K562 (cell line): ENCODE measurements at regions not wholly inside any gene's neighbourhood (a gene's known extent, or its start where the extent isn't known, plus 50 kb on each side); places are given as distances from the start of the nearest gene placed in this dataset.

Experiments used
- ATAC-seq: fragments of 200-7000 bp; cut with Tn5 transposase; 3 replicates; pipeline ENCODE4 v1.9.1; 2020; ENCODE audit warnings: moderate library complexity
- BruUV-seq: library from RNA; stranded (reverse); fragments of 400-500 nt; replicated peaks from 2 replicates; lab custom pipeline; 2021; lab: Mats Ljungman, UMichigan
- CTCF ChIA-PET: fragments of 300-600 bp; formaldehyde crosslinking; extraction: SDS; loops from one replicate; lab custom pipeline; 2021; ENCODE audit warnings: low intra/inter-chr PET ratio; lab: Yijun Ruan, JAX
- POLR2A ChIA-PET: fragments of 300-600, 350-650 bp; sonication (Branson Sonifier 250); formaldehyde crosslinking; extraction: SDS; loops from one replicate; lab custom pipeline; 2021; ENCODE audit warnings: antibody characterized with exemption, inconsistent platforms; lab: Yijun Ruan, JAX
- DNase-seq, 4 experiments: peaks; one replicate each; pipeline versions ENCODE4 v3.0.0 to v3.0.0-alpha.2; 2011 to 2018; ENCODE audit warnings: low spot score in 3 of 4, mixed read lengths in 3 of 4; ENCODE audit errors: extremely low read depth in 1 of 4
- FAIRE-seq: peaks from 2 replicates; lab custom pipeline; 2011; peaks lifted over from hg19 to GRCh38; lab: Jason Lieb, UNC
- H2AFZ ChIP-seq: 2 replicates; pipeline ENCODE4 v1.6.0; 2011; ENCODE audit warnings: low read depth, low read length, control low read depth, inconsistent platforms
- H3K27ac ChIP-seq: fragments of 200-600 bp; 3 replicates; pipeline ENCODE4 v1.8.0; 2011; ENCODE audit warnings: low read depth, mild to moderate bottlenecking, control low read depth, inconsistent platforms, low read length, moderate library complexity, mixed read lengths; ENCODE audit errors: extremely low read depth
- H3K27me3 ChIP-seq, 2 experiments: fragments of 300-600 bp in 1 of 2; 2 replicates in 1 of 2; 3 replicates in 1 of 2; pipeline versions ENCODE4 v1.6.0 to v1.8.0; 2011; ENCODE audit warnings: inconsistent platforms in 2 of 2, low read length in 2 of 2, mild to moderate bottlenecking in 1 of 2, mixed read lengths in 1 of 2, moderate library complexity in 1 of 2; ENCODE audit not compliant: control insufficient read depth in 2 of 2, insufficient read depth in 2 of 2
- H3K36me3 ChIP-seq: fragments of 300-600 bp; 3 replicates; pipeline ENCODE4 v1.8.0; 2011; ENCODE audit warnings: mild to moderate bottlenecking, low read length, inconsistent platforms; ENCODE audit not compliant: control insufficient read depth, insufficient read depth
- H3K4me1 ChIP-seq, 2 experiments: fragments of 200-600 bp in 1 of 2; replicated peaks in 1 of 2; 2 replicates in 1 of 2; 3 replicates in 1 of 2; pipeline versions ENCODE4 v1.5.1 to v1.8.0; 2011; ENCODE audit warnings: inconsistent platforms in 2 of 2, low read length in 2 of 2, mild to moderate bottlenecking in 1 of 2, mixed read lengths in 1 of 2, moderate library complexity in 1 of 2; ENCODE audit not compliant: control insufficient read depth in 2 of 2, insufficient read depth in 2 of 2
- H3K4me2 ChIP-seq: 2 replicates; pipeline ENCODE4 v1.6.1; 2011; ENCODE audit warnings: low read length, control low read depth, inconsistent platforms, mixed read lengths; ENCODE audit not compliant: insufficient read depth
- H3K4me3 ChIP-seq: fragments of 200-600 bp; sonication (generic), shearing (Covaris generic); 2 replicates; pipeline ENCODE4 v1.5.1; 2016; ENCODE audit warnings: control low read depth, inconsistent platforms
- H3K79me2 ChIP-seq: fragments of 200-600 bp; 3 replicates; pipeline ENCODE4 v1.8.0; 2011; ENCODE audit warnings: low read length, inconsistent platforms; ENCODE audit not compliant: control insufficient read depth, insufficient read depth
- H3K9ac ChIP-seq, 2 experiments: 2 replicates each; pipeline versions ENCODE4 v1.6.0 to v1.6.1; 2011; ENCODE audit warnings: low read depth in 2 of 2, low read length in 2 of 2, control low read depth in 1 of 2, inconsistent platforms in 1 of 2, mild to moderate bottlenecking in 1 of 2, mixed read lengths in 1 of 2; ENCODE audit not compliant: insufficient read depth in 1 of 2
- H3K9me1 ChIP-seq: one replicate; pipeline ENCODE4 v1.6.0; 2011; ENCODE audit warnings: inconsistent platforms, mild to moderate bottlenecking, low read length, moderate library complexity; ENCODE audit not compliant: control insufficient read depth, insufficient read depth
- H3K9me3 ChIP-seq: replicated peaks from 2 replicates; pipeline ENCODE4 v1.5.1; 2011; ENCODE audit warnings: low read depth, low read length, inconsistent platforms; ENCODE audit not compliant: control insufficient read depth, insufficient read depth
- H4K20me1 ChIP-seq: replicated peaks from 2 replicates; pipeline ENCODE4 v1.6.1; 2011; ENCODE audit warnings: low read length, inconsistent platforms, mixed read lengths; ENCODE audit not compliant: control insufficient read depth, insufficient read depth
- MBD2 ChIP-seq: sonication (generic); IDR thresholded peaks from 2 replicates; pipeline ENCODE4 v1.6.1; 2016; ENCODE audit warnings: low read depth, borderline replicate concordance
- NFATC3 ChIP-seq: fragments of 450-650 bp; IDR thresholded peaks from 2 replicates; pipeline ENCODE4 v1.6.1; 2017; ENCODE audit warnings: mild to moderate bottlenecking
- POLR3G ChIP-seq: IDR thresholded peaks from 2 replicates; pipeline ENCODE4 v1.6.1; 2011; ENCODE audit not compliant: insufficient read length, insufficient replicate concordance; ENCODE audit errors: extremely low read depth
- WHSC1 ChIP-seq: IDR thresholded peaks from one replicate; pipeline ENCODE4 v1.6.1; 2012; ENCODE audit warnings: low read length, control low read depth, inconsistent platforms
- ZNF23 ChIP-seq: fragments of 250-450 bp; sonication (Bioruptor Pico); IDR thresholded peaks from 2 replicates; pipeline ENCODE4 v1.4.0; 2020; ENCODE audit warnings: mild to moderate bottlenecking
- WGBS: fragments of 100-300 bp; shearing (Covaris generic); methylation state at CpG from one replicate; pipeline ENCODE4 v1.1.6; 2016; ENCODE audit warnings: low coverage, mixed read lengths; ENCODE audit not compliant: insufficient coverage; ENCODE audit errors: missing lambda C conversion rate; 5-methylcytosine and 5-hydroxymethylcytosine counted together
- in situ Hi-C: fragments of 300-500 bp; cut with MboI; formaldehyde crosslinking; loops from 4 replicates; pipeline ENCODE4 v1.15.0; 2018; ENCODE audit warnings: inconsistent platforms, mixed read lengths
- intact Hi-C: fragments of 100-400 bp; cut with micrococcal nuclease; formaldehyde crosslinking; loops from 2 replicates; pipeline ENCODE4 v1.14.2; 2022
- TF ChIP-seq, protein P1 (sequence below): fragments of 450-650 bp; IDR thresholded peaks from 2 replicates; pipeline ENCODE4 v1.6.1; 2016; ENCODE audit warnings: antibody characterized with exemption

GRCh38 chr5:90305041-90305720 is 104.4 kb downstream of the CETN3 start:
- Histone ChIP-seq H4K20me1 (no peaks in the 10 kb centered on the region), H3K4me3 (no peak overlapping the region), H2AFZ (no peak overlapping the region), H3K27me3 (no peaks in the 10 kb centered on the region), H3K9me1 (no peaks in the 10 kb centered on the region), H3K27ac (no peak overlapping the region), H3K9me3 (no peaks in the 10 kb centered on the region), H3K4me1 (no peaks in the 10 kb centered on the region), H3K4me2 (no peak overlapping the region), H3K9ac (no peak overlapping the region), H3K79me2 (no peaks in the 10 kb centered on the region), H3K36me3 (no peaks in the 10 kb centered on the region)
- POLR2A ChIA-PET, result interaction anchor here (0.7 kb wide), 1 partner anchor 22 kb away, joined by 3 read pairs; no protein-coding TSS in a partner anchor
- no peak for ATAC-seq
- no TSS peak for BruUV-seq
- FAIRE-seq, result no peak
- CTCF ChIA-PET, result no interaction called here
- in situ Hi-C loops (no loop called here), intact Hi-C loops (no loop called here)
- DNase-seq, result no peak
- TF ChIP-seq, protein P1, sequence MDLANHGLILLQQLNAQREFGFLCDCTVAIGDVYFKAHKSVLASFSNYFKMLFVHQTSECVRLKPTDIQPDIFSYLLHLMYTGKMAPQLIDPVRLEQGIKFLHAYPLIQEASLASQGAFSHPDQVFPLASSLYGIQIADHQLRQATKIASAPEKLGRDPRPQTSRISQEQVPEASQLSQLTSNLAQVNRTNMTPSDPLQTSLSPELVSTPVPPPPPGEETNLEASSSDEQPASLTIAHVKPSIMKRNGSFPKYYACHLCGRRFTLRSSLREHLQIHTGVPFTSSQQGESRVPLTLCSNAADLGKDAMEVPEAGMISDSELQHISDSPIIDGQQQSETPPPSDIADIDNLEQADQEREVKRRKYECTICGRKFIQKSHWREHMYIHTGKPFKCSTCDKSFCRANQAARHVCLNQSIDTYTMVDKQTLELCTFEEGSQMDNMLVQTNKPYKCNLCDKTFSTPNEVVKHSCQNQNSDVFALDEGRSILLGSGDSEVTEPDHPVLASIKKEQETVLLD, result no peak
- no peak for TF ChIP-seq WHSC1
- no peak for TF ChIP-seq ZNF23 (CRISPR knock-in tag)
- no peak for TF ChIP-seq POLR3G
- no peak for TF ChIP-seq NFATC3
- TF ChIP-seq MBD2, result no peak
- WGBS, result 5% methylated on average over 3 of the region's 3 CpGs
